ENCODE measurements at regions not wholly inside any gene's neighbourhood (a gene's known extent, or its start where the extent isn't known, plus 50 kb on each side); places are given as distances from the start of the nearest gene placed in this dataset.

- TF ChIP-seq POLR2A (IDR thresholded peaks at IDR 0.05) (no peak), CTCF (IDR thresholded peaks at IDR 0.05) (no peak)
Measured at GRCh38 chr6:4510317-4510716, 265.9 kb upstream of the CDYL start.

All from body of pancreas (tissue), 4 donors.